Upper lobe of right lung (tissue), 1 donor: ENCODE measurements at regions not wholly inside any gene's neighbourhood (a gene's known extent, or its start where the extent isn't known, plus 50 kb on each side); places are given as distances from the start of the nearest gene placed in this dataset.
"Not testable (repeated sequence)": the region's sequence is repeated elsewhere in the genome, so short reads cannot be mapped to it uniquely, and the experiment has no call there.

ENCODE experiments used
- ATAC-seq: fragments of 200-7000 bp; cut with Tn5 transposase; one replicate; pipeline ENCODE4 v1.9.1; 2020; ENCODE audit warnings: mild to moderate bottlenecking, moderate library complexity
- DNase-seq: peaks from one replicate; pipeline ENCODE4 v3.0.0-alpha.2; 2020
- H3K27ac ChIP-seq: fragments of 200-600 bp; one replicate; pipeline ENCODE4 v1.8.0; 2022
- H3K27me3 ChIP-seq: fragments of 200-600 bp; one replicate; pipeline ENCODE4 v1.8.0; 2022; ENCODE audit warnings: mild to moderate bottlenecking
- H3K36me3 ChIP-seq: fragments of 200-600 bp; one replicate; pipeline ENCODE4 v1.8.0; 2022
- H3K4me1 ChIP-seq: fragments of 200-600 bp; one replicate; pipeline ENCODE4 v1.8.0; 2022
- H3K4me3 ChIP-seq: fragments of 200-600 bp; one replicate; pipeline ENCODE4 v1.8.0; 2022; ENCODE audit warnings: mild to moderate bottlenecking
- H3K9me3 ChIP-seq: fragments of 200-600 bp; one replicate; pipeline ENCODE4 v1.8.0; 2022
- intact Hi-C: fragments of 100-400 bp; cut with DNase I; formaldehyde crosslinking; loops from one replicate; pipeline ENCODE4 v1.11.0; 2022
- donor health status: DM: no; HTN: yes; CAD: no; lungs with severe emphysema.

- H3K27ac ChIP-seq, DNase-seq, H3K27me3 ChIP-seq, H3K36me3 ChIP-seq, ATAC-seq, intact Hi-C loops, H3K4me1 ChIP-seq, H3K4me3 ChIP-seq: not testable (repeated sequence)
- peaks cover 38% of the 10 kb centered on the region for H3K9me3 ChIP-seq
Measured at GRCh38 chr22:12384612-12385011, 3143.4 kb upstream of the OR11H1 start.

- H3K27ac ChIP-seq, H3K4me3 ChIP-seq, intact Hi-C loops, H3K4me1 ChIP-seq, ATAC-seq, H3K27me3 ChIP-seq, H3K36me3 ChIP-seq: not testable (repeated sequence)
- H3K9me3 ChIP-seq, result peaks cover 25% of the 10 kb centered on the region
- DNase-seq, result peak; percentile 40
Measured at GRCh38 chr22:12388824-12389800, 3138.9 kb upstream of the OR11H1 start.

- H3K4me1 ChIP-seq, H3K27ac ChIP-seq, H3K4me3 ChIP-seq, H3K27me3 ChIP-seq, H3K36me3 ChIP-seq, intact Hi-C loops, DNase-seq, ATAC-seq: not testable (repeated sequence)
- peaks cover 13% of the 10 kb centered on the region for H3K9me3 ChIP-seq
Measured at GRCh38 chr22:12397270-12397669, 3130.7 kb upstream of the OR11H1 start.

- peaks cover 15% of the 10 kb centered on the region for H3K9me3 ChIP-seq
- DNase-seq, H3K27ac ChIP-seq, H3K36me3 ChIP-seq, H3K4me1 ChIP-seq, H3K4me3 ChIP-seq, H3K27me3 ChIP-seq, ATAC-seq, intact Hi-C loops: not testable (repeated sequence)
Measured at GRCh38 chr22:12401942-12402341, 3126.1 kb upstream of the OR11H1 start.

- H3K27me3 ChIP-seq, H3K4me1 ChIP-seq, DNase-seq, intact Hi-C loops, H3K27ac ChIP-seq, H3K36me3 ChIP-seq, H3K4me3 ChIP-seq, ATAC-seq: not testable (repeated sequence)
- H3K9me3 ChIP-seq, result peaks cover 12% of the 10 kb centered on the region
Measured at GRCh38 chr22:12402531-12402930, 3125.5 kb upstream of the OR11H1 start.

- DNase-seq, ATAC-seq, intact Hi-C loops, H3K27me3 ChIP-seq, H3K27ac ChIP-seq, H3K4me3 ChIP-seq, H3K4me1 ChIP-seq, H3K36me3 ChIP-seq: not testable (repeated sequence)
- peaks cover 11% of the 10 kb centered on the region for H3K9me3 ChIP-seq
Measured at GRCh38 chr22:12435890-12436289, 3092.1 kb upstream of the OR11H1 start.
